ENCODE measurements at regions not wholly inside any gene's neighbourhood (a gene's known extent, or its start where the extent isn't known, plus 50 kb on each side); places are given as distances from the start of the nearest gene placed in this dataset.

- Histone ChIP-seq H3K79me2 (ENCODE audit: control insufficient read depth, insufficient read depth, low read length) (no peaks in the 10 kb centered on the region), H4K20me1 (ENCODE audit: control insufficient read depth, extremely low read depth, insufficient read depth, low read length) (no peaks in the 10 kb centered on the region), H3K27ac (ENCODE audit: insufficient read depth, low read length) (peak overlapping the region; percentile 6), H3K36me3 (ENCODE audit: control insufficient read depth, insufficient read depth, low read length) (no peaks in the 10 kb centered on the region), H3K4me1 (ENCODE audit: control insufficient read depth, extremely low read depth, insufficient read depth, low read length) (peaks cover 24% of the 10 kb centered on the region), H3K9me3 (ENCODE audit: control insufficient read depth, insufficient read depth, low read depth, low read length) (no peaks in the 10 kb centered on the region), H3K9ac (ENCODE audit: insufficient read depth, low read length) (no peak overlapping the region), H3K4me3 (replicated peaks in 1 of 4; ENCODE audit: control extremely low read depth in 1 of 4, insufficient read depth in 1 of 4, low read depth in 3 of 4, low read length in 4 of 4) (no peak overlapping the region), H2AFZ (ENCODE audit: low read length) (no peak overlapping the region), H3K27me3 (ENCODE audit: control insufficient read depth, insufficient read depth, low read length) (no peaks in the 10 kb centered on the region), H3K4me2 (ENCODE audit: extremely low read depth, insufficient read depth, low read length) (no peak overlapping the region)
- peak in 1 of 2 donors; percentile 31 for DNase-seq (ENCODE audit: low read depth in 2 of 2)
- no peak for TF ChIP-seq EZH2 (IDR thresholded peaks at IDR 0.05; ENCODE audit: low read length, missing control alignments)
- no peak for TF ChIP-seq CTCF (conservative IDR thresholded peaks at IDR 0.05 in 1 of 2, IDR thresholded peaks at IDR 0.05 in 1 of 2; ENCODE audit: low read depth in 1 of 2, low read length in 2 of 2)
Measured at GRCh38 chr5:8825139-8825757, 720.6 kb downstream of the SEMA5A start.

DNA sequence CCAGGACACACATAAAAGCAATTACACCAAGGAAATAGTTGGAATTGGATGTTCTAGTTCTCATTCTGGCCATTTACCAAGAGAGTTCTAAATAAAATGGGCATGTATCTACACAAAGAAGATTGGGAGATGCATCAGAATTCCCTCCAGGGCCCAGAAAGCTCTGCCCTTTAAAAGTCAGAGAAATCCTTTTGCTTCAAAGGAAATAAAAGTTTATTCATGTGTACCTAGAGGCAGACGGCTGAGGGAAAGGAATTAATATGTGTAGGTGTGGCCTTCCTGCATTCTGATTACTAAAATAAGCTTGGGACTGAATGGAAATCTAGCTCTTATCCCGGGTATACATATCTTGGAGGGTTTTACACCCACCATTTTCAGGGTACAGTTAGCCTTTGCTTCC, 719.4 kb downstream of the SEMA5A start:
- Histone ChIP-seq H3K4me1 (ENCODE audit: control insufficient read depth, extremely low read depth, insufficient read depth, low read length) (peaks cover 24% of the 10 kb centered on the region), H3K36me3 (ENCODE audit: control insufficient read depth, insufficient read depth, low read length) (no peaks in the 10 kb centered on the region), H3K4me3 (replicated peaks in 1 of 4; ENCODE audit: control extremely low read depth in 1 of 4, insufficient read depth in 1 of 4, low read depth in 3 of 4, low read length in 4 of 4) (no peak overlapping the region), H3K79me2 (ENCODE audit: control insufficient read depth, insufficient read depth, low read length) (no peaks in the 10 kb centered on the region), H2AFZ (ENCODE audit: low read length) (no peak overlapping the region), H4K20me1 (ENCODE audit: control insufficient read depth, extremely low read depth, insufficient read depth, low read length) (no peaks in the 10 kb centered on the region), H3K27ac (ENCODE audit: insufficient read depth, low read length) (no peak overlapping the region), H3K9me3 (ENCODE audit: control insufficient read depth, insufficient read depth, low read depth, low read length) (no peaks in the 10 kb centered on the region), H3K9ac (ENCODE audit: insufficient read depth, low read length) (no peak overlapping the region), H3K27me3 (ENCODE audit: control insufficient read depth, insufficient read depth, low read length) (no peaks in the 10 kb centered on the region), H3K4me2 (ENCODE audit: extremely low read depth, insufficient read depth, low read length) (no peak overlapping the region)
- TF ChIP-seq CTCF (conservative IDR thresholded peaks at IDR 0.05 in 1 of 2, IDR thresholded peaks at IDR 0.05 in 1 of 2; ENCODE audit: low read depth in 1 of 2, low read length in 2 of 2) = no peak
- TF ChIP-seq EZH2 (IDR thresholded peaks at IDR 0.05; ENCODE audit: low read length, missing control alignments) = no peak
- DNase-seq (ENCODE audit: low read depth in 2 of 2) = no peak

- Histone ChIP-seq H3K9ac (ENCODE audit: insufficient read depth, low read length) (no peak overlapping the region), H3K27ac (ENCODE audit: insufficient read depth, low read length) (peak overlapping the region; percentile 67), H3K9me3 (ENCODE audit: control insufficient read depth, insufficient read depth, low read depth, low read length) (no peaks in the 10 kb centered on the region), H4K20me1 (ENCODE audit: control insufficient read depth, extremely low read depth, insufficient read depth, low read length) (no peaks in the 10 kb centered on the region), H3K36me3 (ENCODE audit: control insufficient read depth, insufficient read depth, low read length) (no peaks in the 10 kb centered on the region), H3K27me3 (ENCODE audit: control insufficient read depth, insufficient read depth, low read length) (no peaks in the 10 kb centered on the region), H3K4me3 (replicated peaks in 1 of 4; ENCODE audit: control extremely low read depth in 1 of 4, insufficient read depth in 1 of 4, low read depth in 3 of 4, low read length in 4 of 4) (no peak overlapping the region), H2AFZ (ENCODE audit: low read length) (peak overlapping the region; percentile 46), H3K4me1 (ENCODE audit: control insufficient read depth, extremely low read depth, insufficient read depth, low read length) (peaks cover 24% of the 10 kb centered on the region), H3K4me2 (ENCODE audit: extremely low read depth, insufficient read depth, low read length) (no peak overlapping the region), H3K79me2 (ENCODE audit: control insufficient read depth, insufficient read depth, low read length) (no peaks in the 10 kb centered on the region)
- TF ChIP-seq CTCF (conservative IDR thresholded peaks at IDR 0.05 in 1 of 2, IDR thresholded peaks at IDR 0.05 in 1 of 2; ENCODE audit: low read depth in 1 of 2, low read length in 2 of 2) = no peak
- TF ChIP-seq EZH2 (IDR thresholded peaks at IDR 0.05; ENCODE audit: low read length, missing control alignments) = no peak
- peak; percentile 24 to 54 for DNase-seq (ENCODE audit: low read depth in 2 of 2)
Measured at GRCh38 chr5:8827696-8828095, 718.2 kb downstream of the SEMA5A start.

Data from fibroblast of lung (primary cell).